ENCODE measurements at regions not wholly inside any gene's neighbourhood (a gene's known extent, or its start where the extent isn't known, plus 50 kb on each side); places are given as distances from the start of the nearest gene placed in this dataset.

DNA sequence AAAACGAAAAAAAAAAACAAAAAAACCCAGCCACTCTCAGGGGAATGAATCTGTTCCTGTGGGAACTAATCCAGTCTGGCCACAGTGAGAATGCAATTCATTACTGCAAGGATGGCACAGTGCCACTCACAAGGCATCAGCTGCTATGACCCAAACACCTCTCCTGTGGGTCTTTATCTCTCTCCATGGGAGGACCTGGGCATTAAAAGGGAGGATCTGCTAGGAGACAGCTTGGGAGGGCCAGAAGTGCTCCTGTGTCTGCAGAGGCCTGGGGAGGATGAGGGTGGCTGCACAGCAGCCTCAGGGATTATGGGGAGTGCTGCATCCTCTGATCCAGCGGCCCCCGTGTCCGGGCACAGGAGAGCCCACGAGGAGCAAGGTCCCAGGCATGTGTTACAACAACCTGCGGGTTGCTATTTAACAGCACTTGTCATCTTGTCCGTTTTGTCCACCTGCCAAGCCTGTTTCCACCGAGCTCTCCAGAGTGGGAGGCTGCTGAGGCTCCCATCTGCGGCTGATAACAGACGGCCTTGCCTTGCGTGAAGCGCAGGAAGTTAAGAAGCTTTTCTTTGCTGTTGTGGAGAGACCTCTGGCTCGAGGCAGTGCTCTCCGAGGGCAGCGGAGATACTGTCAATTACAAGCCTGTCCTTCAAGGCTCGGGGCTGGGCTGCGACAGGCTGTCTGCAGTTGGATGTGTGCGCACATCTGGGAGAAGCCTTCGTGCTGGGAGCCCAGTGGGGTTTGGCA lies 97.7 kb downstream of the NXPE2 start:
- ChIA-PET CTCF (no interaction called here), POLR2A (no interaction called here)
- TF ChIP-seq, protein P1, sequence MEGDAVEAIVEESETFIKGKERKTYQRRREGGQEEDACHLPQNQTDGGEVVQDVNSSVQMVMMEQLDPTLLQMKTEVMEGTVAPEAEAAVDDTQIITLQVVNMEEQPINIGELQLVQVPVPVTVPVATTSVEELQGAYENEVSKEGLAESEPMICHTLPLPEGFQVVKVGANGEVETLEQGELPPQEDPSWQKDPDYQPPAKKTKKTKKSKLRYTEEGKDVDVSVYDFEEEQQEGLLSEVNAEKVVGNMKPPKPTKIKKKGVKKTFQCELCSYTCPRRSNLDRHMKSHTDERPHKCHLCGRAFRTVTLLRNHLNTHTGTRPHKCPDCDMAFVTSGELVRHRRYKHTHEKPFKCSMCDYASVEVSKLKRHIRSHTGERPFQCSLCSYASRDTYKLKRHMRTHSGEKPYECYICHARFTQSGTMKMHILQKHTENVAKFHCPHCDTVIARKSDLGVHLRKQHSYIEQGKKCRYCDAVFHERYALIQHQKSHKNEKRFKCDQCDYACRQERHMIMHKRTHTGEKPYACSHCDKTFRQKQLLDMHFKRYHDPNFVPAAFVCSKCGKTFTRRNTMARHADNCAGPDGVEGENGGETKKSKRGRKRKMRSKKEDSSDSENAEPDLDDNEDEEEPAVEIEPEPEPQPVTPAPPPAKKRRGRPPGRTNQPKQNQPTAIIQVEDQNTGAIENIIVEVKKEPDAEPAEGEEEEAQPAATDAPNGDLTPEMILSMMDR (IDR thresholded peaks at IDR 0.05; ENCODE audit: control extremely low read depth, extremely low read depth, low read depth, missing control alignments): no peak
- DNase-seq (ENCODE audit: extremely low spot score): no peak

DNA sequence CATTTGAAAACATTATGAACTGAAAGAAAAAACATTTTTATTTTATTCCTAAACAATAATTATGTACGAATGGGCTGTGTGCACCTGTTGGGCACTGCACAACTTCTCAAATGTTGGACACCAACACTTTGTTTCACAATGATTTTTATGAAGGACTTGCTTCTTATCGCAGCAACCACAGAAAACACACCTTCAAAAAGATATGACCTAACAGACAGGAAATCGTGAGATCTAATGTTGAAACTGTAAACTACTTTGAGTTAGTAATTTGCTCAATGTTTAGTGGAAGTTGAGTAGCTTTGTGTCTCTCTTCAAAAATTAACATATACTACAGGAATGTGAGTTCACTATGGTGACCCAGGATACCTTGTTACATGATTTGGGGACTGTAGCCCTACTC lies 98.6 kb downstream of the NXPE2 start:
- CTCF ChIA-PET: interaction anchor here (1.2 kb wide), 1 partner anchor 14 kb away, joined by 3 read pairs; no protein-coding TSS in a partner anchor
- DNase-seq (ENCODE audit: extremely low spot score): no peak
- TF ChIP-seq, protein P1 (IDR thresholded peaks at IDR 0.05; ENCODE audit: control extremely low read depth, extremely low read depth, low read depth, missing control alignments): no peak
- POLR2A ChIA-PET: interaction anchor here (0.6 kb wide), 1 partner anchor 18 kb away, joined by 4 read pairs; no protein-coding TSS in a partner anchor

DNA sequence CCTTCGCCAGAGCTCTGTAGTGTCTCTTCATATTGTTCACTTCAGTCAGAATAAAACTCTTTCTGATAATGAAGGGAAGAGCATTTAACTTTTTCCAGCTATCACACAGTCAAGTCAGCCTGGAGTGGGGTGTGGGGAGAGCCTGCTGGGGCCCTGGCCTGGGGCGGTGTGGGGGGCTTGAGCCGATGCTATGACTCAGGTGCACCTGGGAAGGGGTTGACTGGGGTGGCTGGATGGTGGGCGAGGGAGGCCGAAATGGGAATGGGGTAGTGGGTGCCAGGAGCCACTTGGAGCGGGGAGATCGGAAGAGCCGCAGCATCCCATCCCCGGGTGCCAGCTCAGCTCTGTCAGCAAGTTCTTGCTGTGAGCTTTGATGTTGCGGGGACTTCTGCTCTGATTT lies 100.9 kb downstream of the NXPE2 start:
- TF ChIP-seq, protein P1 (IDR thresholded peaks at IDR 0.05; ENCODE audit: control extremely low read depth, extremely low read depth, low read depth, missing control alignments): no peak
- ChIA-PET CTCF (no interaction called here), POLR2A (no interaction called here)
- DNase-seq (ENCODE audit: extremely low spot score): no peak

DNA sequence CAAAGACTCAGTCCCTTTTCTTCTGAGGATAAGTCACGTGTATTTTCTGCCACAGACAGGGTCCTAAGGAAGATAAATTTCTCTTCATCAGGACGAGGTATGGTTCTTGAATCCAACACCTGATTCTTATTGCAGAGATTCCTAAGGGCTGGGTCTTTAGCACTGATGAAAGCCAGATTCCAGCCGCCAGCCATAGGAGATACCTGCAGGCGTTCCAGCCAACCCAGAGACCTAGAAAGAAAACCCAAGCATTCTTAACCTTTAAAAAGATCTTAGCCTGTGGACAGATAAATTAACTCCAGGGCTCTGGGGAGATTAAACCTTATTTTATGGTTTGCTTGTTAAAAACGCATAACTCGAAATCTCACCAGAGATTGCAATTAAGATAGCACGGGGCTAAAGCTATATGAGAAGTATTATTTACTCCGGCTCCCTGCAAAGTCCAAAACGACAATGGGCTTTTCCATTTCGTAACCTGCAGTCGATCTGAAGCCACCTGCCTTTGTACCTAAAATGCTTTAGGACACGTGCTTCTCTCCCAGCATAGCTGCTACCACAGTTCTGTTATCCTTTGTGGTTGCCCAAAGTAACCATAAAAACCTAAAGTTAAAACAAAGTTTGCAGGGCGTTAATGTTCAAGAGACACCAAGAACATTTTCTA lies 104.5 kb downstream of the NXPE2 start:
- CTCF ChIA-PET: interaction anchor here (1.0 to 2.9 kb wide), 4 partner anchors 8 to 44 kb away, joined by 3 to 11 read pairs (median 4); no protein-coding TSS in a partner anchor
- POLR2A ChIA-PET: no interaction called here
- DNase-seq (ENCODE audit: extremely low spot score): no peak
- TF ChIP-seq, protein P1 (IDR thresholded peaks at IDR 0.05; ENCODE audit: control extremely low read depth, extremely low read depth, low read depth, missing control alignments): no peak

DNA sequence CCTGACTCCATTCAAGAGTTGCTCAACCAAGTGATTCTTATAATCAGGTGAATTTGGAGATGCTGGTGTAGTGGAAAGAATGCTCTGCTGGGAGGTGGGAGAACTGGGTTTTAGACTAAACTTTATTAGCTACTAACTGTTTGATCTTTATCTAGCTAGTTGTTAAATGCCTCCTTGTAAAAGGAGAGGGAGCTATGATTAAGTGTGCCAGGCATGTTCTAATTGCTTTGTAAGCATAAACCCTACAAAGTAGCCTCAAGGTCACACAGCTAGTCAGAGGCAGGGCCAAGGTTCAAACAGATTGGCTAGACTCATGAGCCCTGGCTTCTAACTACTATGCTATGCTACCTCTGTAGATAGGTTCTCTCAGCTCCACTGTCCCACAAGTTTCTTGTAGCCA lies 105.5 kb downstream of the NXPE2 start:
- CTCF ChIA-PET: interaction anchor here (1.0 to 2.9 kb wide), 3 partner anchors 9 to 12 kb away, joined by 3 to 11 read pairs (median 5); no protein-coding TSS in a partner anchor
- DNase-seq (ENCODE audit: extremely low spot score): no peak
- POLR2A ChIA-PET: no interaction called here
- TF ChIP-seq, protein P1 (IDR thresholded peaks at IDR 0.05; ENCODE audit: control extremely low read depth, extremely low read depth, low read depth, missing control alignments): no peak

DNA sequence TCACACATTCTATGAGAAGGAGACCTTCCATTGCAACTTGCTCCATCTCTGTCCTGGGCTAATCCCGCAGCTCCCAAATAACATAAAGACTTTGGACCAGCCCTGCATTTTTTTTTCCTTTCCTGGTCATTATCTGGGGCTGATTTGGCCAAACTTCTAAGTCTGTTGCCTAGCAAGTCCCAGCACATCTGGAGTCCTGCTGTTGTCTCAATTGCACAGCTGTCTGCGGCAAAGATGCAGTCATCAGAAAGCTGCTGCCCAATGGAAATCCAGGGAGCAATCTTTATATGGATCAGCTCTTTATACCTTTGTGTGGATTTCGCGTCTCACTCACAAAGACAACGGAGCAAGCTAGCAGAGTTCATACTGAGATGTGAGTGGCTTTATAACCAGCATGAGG lies 105.9 kb downstream of the NXPE2 start:
- POLR2A ChIA-PET: no interaction called here
- CTCF ChIA-PET: interaction anchor here (0.8 to 2.9 kb wide), 2 partner anchors 10 to 18 kb away, joined by 3 to 11 read pairs; no protein-coding TSS in a partner anchor
- TF ChIP-seq, protein P1 (IDR thresholded peaks at IDR 0.05; ENCODE audit: control extremely low read depth, extremely low read depth, low read depth, missing control alignments): no peak
- DNase-seq (ENCODE audit: extremely low spot score): no peak

Measured in GM10248 (cell line).